Fibroblast of pulmonary artery (primary cell): ENCODE measurements at regions not wholly inside any gene's neighbourhood (a gene's known extent, or its start where the extent isn't known, plus 50 kb on each side); places are given as distances from the start of the nearest gene placed in this dataset.

Source experiments
- DNase-seq: peaks from one replicate; pipeline ENCODE4 v3.0.0-alpha.2; 2010; ENCODE audit warnings: low read depth
- H3K4me3 ChIP-seq: replicated peaks from 2 replicates; pipeline ENCODE4 v1.5.1; 2011; ENCODE audit warnings: low read depth, mild to moderate bottlenecking, control low read depth, low read length, moderate library complexity
- TF ChIP-seq, protein P1 (sequence below): IDR thresholded peaks from 2 replicates; pipeline ENCODE4 v1.5.1; 2011; ENCODE audit warnings: mild to moderate bottlenecking, control low read depth, low read length, inconsistent platforms; ENCODE audit errors: missing control alignments

DNA sequence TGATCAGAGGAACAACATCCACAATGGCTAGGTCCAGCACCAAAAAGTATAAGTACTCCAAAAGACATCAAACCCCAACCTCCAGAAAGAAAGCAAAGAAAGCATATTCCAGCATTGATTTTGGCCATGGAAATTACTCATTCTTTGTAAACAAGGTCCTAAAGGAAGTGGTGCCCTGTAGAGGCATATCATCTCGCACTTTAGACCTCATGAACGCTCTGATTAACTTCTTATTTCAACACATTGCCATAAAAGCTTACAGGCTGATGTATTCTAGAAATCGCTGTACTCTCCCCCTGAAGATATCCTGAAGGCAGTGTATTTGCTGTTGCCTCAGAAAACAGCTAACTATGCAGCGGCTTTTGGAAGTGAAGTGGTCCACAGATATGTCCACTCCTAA lies 82.7 kb upstream of the TNPO1 start:
- DNase-seq, result no peak
- no peak overlapping the region for H3K4me3 ChIP-seq
- TF ChIP-seq, protein P1, sequence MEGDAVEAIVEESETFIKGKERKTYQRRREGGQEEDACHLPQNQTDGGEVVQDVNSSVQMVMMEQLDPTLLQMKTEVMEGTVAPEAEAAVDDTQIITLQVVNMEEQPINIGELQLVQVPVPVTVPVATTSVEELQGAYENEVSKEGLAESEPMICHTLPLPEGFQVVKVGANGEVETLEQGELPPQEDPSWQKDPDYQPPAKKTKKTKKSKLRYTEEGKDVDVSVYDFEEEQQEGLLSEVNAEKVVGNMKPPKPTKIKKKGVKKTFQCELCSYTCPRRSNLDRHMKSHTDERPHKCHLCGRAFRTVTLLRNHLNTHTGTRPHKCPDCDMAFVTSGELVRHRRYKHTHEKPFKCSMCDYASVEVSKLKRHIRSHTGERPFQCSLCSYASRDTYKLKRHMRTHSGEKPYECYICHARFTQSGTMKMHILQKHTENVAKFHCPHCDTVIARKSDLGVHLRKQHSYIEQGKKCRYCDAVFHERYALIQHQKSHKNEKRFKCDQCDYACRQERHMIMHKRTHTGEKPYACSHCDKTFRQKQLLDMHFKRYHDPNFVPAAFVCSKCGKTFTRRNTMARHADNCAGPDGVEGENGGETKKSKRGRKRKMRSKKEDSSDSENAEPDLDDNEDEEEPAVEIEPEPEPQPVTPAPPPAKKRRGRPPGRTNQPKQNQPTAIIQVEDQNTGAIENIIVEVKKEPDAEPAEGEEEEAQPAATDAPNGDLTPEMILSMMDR, result no peak

DNA sequence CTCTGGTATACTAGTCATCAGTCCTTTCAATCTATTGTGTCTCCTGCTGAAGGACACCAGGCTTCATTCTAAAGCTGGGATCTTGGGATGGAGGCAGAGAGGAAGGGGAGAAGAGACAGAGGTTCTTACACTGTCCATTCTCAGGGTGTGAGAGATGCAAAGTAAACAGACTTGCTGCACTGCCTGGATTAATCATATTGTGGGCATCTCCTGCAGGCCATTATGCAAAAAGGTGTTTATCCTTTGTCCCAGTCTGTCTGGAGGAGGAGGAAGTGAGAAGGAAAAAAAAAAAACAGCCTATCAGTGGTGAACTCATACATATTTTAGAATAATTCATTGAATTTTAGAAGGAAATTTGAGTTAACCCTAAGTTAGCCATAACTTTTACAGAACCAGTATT lies 92.9 kb upstream of the TNPO1 start:
- TF ChIP-seq, protein P1, result no peak
- H3K4me3 ChIP-seq, result no peak overlapping the region
- DNase-seq, result no peak

DNA sequence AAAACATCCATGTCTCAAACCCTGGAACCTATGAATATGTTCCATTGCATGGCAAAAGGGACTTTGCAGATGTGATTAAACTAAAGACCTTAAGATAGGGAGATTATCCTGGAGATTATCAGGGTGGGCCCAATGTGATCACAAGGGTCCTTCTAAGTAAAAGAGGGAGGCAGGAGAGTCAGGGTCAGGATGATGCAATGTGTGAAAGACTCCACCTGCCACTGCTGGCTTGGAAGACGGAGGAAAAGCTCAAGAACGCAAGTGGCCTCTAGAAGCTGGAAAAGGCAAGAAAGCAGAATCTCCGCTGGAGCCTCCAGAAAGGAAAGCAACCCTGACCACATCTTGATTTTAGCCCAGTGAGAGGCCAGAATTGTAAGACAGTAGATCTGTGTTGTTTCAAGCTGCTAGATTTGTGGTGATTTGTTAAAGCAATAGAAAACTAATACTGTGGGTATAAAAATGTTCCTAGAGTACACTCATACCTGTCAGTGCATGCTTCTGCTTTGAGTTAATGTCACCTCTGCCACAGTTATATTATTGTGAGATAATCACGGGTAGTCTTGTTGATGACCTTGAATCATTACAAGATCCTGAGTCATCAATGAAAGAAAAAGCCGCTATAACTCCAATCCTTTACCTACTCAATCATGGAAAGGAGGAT lies 93.5 kb upstream of the TNPO1 start:
- TF ChIP-seq, protein P1, result no peak
- H3K4me3 ChIP-seq, result no peak overlapping the region
- DNase-seq, result no peak

DNA sequence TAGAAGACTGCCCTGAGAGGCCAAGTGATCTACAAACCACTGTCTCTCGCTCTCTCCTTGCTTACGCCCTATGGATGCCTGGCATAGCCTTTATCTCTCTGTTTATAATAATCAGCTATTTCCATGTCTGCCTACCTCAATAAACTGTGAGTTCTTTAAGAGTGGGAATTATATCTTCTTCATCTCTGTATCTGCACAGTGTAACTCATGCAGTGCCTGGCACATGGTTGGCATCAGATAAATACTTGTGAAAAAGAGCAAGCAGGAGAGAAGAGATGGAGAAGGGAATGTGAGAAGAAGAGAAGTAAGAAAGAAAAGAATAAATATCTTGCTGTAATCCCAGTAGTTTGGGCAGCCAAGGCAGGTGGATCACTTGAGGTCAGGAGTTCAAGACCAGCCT lies 94.6 kb upstream of the TNPO1 start:
- H3K4me3 ChIP-seq, result no peak overlapping the region
- no peak for DNase-seq
- TF ChIP-seq, protein P1, result no peak

DNA sequence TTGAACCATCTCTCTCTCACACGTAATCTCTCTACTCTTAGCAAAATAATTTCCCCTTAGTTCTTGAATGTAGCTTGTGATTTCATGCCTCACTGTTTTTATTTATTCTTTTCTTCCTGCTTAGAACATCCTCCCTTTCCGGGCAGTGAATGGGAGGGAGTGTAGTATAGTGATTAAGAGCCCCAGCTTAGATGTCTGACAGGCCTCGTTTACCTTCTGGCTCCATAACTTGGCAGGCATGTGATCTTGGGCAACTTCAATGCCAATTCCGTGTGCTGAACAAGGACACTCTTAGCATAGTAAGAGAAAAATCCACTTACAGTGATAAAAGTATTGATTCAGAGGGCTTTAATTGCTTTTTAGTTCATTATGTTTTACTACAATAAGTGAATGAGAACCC lies 96.3 kb upstream of the TNPO1 start:
- DNase-seq, result peak; percentile 18

DNA sequence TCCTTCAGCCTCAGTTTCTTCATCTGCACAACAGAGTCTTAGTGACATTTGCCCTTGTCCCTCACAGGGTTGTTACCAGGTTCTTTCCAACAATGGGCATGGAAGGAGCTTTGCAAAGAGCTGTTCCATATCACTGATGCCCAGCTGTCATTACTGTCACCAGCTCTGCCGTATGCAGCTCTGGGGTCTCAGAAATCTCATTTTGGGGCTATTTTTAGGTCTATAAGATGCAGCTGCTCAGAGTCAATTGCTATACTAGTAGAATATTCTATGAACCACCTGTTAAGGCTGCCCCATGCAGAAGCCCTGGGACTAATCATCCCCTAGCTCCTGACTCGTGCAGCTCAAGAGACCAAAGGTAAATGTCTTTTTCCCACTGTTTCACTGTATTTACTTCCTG lies 105.1 kb upstream of the TNPO1 start:
- H3K4me3 ChIP-seq, result no peak overlapping the region
- TF ChIP-seq, protein P1, result no peak
- DNase-seq, result no peak

More for the DNA sequence above, 96.3 kb upstream of the TNPO1 start:
- H3K4me3 ChIP-seq, result no peak overlapping the region
- TF ChIP-seq, protein P1, result no peak

DNA sequence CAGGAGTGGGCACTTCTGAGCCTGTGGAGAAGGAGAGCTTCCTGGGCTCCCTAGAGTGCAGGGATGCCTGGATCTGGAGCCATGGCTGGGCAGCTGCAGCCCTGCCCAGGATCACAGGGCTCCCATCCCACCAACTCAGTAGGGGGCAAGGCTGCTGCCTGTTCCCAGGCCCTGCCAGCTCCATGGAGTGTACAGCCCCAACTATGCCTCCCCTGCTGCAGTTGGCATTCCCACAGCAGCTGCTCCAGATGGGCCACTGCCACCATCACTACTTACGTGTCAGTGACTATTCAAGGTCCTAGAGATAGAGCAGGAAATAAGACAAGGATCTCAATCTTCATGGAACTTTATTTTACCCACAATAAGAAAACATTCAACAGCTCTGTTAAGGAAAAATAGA lies 107.1 kb upstream of the TNPO1 start:
- TF ChIP-seq, protein P1, result no peak
- no peak for DNase-seq
- no peak overlapping the region for H3K4me3 ChIP-seq
